Activated CD4-positive, alpha-beta T cell treated with anti-CD3 and anti-CD28 coated beads for 4 hours (primary cell): ENCODE measurements at regions not wholly inside any gene's neighbourhood (a gene's known extent, or its start where the extent isn't known, plus 50 kb on each side); places are given as distances from the start of the nearest gene placed in this dataset.

Experiments used
- DNase-seq, 2 donors: peaks; one replicate each; pipeline ENCODE4 v3.0.0-alpha.2; 2020

- DNase-seq, result no peak
Observed at GRCh38 chr5:8247049-8247899, 378.3 kb downstream of the MTRR start.

- DNase-seq, result no peak
Observed at GRCh38 chr5:8253376-8253775, 384.4 kb downstream of the MTRR start.

GRCh38 chr5:8254674-8255073 is 385.7 kb downstream of the MTRR start:
- no peak for DNase-seq

- no peak for DNase-seq
Observed at GRCh38 chr5:8258801-8259200, 389.9 kb downstream of the MTRR start.

GRCh38 chr5:8270246-8270645 is 401.3 kb downstream of the MTRR start:
- no peak for DNase-seq

GRCh38 chr5:8280711-8281363 is 411.9 kb downstream of the MTRR start:
- DNase-seq, result no peak

GRCh38 chr5:8288334-8288733 is 419.4 kb downstream of the MTRR start:
- no peak for DNase-seq

GRCh38 chr5:8288897-8289516 is 420.1 kb downstream of the MTRR start:
- no peak for DNase-seq

GRCh38 chr5:8289779-8290178 is 420.8 kb downstream of the MTRR start:
- no peak for DNase-seq

- DNase-seq, result no peak
Observed at GRCh38 chr5:8290721-8291120, 421.8 kb downstream of the MTRR start.

- DNase-seq, result no peak
Observed at GRCh38 chr5:8291641-8292040, 422.7 kb downstream of the MTRR start.

- no peak for DNase-seq
Observed at GRCh38 chr5:8295141-8295540, 426.2 kb downstream of the MTRR start.

- no peak for DNase-seq
Observed at GRCh38 chr5:8299716-8300115, 430.8 kb downstream of the MTRR start.

- DNase-seq, result no peak
Observed at GRCh38 chr5:8304341-8304740, 435.4 kb downstream of the MTRR start.

- no peak for DNase-seq
Observed at GRCh38 chr5:8306288-8306896, 437.4 kb downstream of the MTRR start.

GRCh38 chr5:8314965-8315364 is 446.0 kb downstream of the MTRR start:
- no peak for DNase-seq

GRCh38 chr5:8316608-8317280 is 447.8 kb downstream of the MTRR start:
- no peak for DNase-seq

- no peak for DNase-seq
Observed at GRCh38 chr5:8317335-8317734, 448.4 kb downstream of the MTRR start.

GRCh38 chr5:8320244-8320643 is 451.3 kb downstream of the MTRR start:
- DNase-seq, result no peak

- no peak for DNase-seq
Observed at GRCh38 chr5:8321272-8321671, 452.3 kb downstream of the MTRR start.

GRCh38 chr5:8322484-8322883 is 453.5 kb downstream of the MTRR start:
- no peak for DNase-seq

GRCh38 chr5:8327016-8327415 is 458.1 kb downstream of the MTRR start:
- DNase-seq, result no peak

- no peak for DNase-seq
Observed at GRCh38 chr5:8329773-8330172, 460.8 kb downstream of the MTRR start.
